ENCODE measurements at regions not wholly inside any gene's neighbourhood (a gene's known extent, or its start where the extent isn't known, plus 50 kb on each side); places are given as distances from the start of the nearest gene placed in this dataset.
"Not testable (repeated sequence)": the region's sequence is repeated elsewhere in the genome, so short reads cannot be mapped to it uniquely, and the experiment has no call there.

DNA sequence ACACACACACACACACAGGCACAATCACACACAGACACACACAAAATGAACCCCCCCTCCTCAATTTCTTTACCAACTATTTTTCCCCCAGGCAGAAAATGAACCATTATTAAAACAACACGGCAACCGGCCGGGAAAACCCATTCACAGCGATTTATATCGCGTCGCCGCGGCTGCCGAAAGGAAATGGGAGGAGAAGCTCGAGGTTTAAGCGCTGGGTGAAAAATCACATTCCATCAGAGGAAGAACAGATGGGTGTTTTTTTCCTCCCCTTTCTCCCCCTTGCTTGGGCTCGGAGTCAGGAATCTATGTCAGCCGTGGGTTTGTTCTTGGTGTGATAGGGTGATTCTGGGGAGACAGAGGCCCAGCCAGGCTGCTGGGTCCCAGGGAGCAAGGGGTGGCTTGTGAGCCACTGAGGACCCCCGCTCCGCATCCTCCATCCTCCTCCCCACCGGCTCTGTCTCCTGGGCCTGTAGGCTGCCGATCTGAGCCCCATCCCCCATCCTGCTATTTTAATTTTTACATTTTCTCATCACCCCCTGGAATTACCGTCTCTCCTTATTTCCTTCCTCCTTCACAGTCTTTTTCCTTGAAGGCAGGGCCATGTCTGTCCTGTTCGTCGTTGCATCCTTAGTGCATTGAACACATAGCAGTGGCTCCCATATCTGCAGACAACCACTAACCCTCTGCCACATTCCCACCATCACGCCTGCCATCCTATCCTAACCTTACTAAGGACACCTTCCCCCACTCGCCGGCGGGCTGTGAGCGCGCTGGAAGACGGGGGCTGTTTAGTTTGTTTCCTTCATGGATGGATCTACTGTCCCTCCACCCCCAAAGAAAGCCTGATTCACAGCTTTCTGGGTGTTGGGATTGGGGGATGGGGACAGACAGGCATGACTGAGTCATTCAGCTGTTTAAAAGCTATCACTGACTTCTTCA lies 137.7 kb downstream of the CRLF3 start:
- DNase-seq, result not testable (repeated sequence)

DNA sequence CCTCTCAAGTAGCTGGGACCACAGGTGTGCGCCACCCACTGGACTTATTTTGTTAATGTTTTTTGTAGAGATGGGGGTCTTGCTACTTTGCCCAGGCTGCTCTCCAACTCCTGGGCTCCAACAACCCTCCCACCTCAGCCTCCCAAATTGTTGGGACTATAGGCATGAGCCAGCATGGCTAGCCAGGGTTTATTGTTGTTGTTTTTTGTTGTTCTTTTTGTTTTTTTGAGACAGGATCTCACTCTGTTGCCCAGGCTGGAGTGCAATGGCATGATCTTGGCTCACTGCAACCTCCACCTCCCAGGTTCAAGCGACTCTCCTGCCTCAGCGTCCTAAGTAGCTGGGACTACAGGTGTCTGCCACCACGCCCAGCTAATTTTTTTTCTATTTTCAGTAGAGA lies 142.2 kb downstream of the CRLF3 start:
- DNase-seq, result not testable (repeated sequence)

DNA sequence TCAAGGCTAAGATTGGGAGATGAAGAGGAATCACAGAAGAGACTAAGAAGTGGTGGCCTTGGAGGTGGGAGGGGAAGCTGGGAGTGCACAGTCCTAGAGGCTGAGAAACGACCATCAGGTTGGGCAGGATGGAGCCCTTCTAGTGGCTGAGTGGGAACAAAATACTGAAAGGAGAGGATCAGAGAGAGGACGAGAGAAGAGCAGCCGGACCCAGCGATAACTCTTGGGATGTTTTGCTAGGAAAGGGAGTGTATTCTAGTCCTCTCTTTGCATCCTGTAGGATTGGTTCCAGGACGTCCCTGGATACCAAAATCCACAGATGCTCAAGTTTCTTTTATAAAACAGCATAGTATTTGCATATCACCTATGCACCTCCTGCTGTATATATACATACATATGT lies 143.8 kb downstream of the CRLF3 start:
- DNase-seq, result not testable (repeated sequence)

DNA sequence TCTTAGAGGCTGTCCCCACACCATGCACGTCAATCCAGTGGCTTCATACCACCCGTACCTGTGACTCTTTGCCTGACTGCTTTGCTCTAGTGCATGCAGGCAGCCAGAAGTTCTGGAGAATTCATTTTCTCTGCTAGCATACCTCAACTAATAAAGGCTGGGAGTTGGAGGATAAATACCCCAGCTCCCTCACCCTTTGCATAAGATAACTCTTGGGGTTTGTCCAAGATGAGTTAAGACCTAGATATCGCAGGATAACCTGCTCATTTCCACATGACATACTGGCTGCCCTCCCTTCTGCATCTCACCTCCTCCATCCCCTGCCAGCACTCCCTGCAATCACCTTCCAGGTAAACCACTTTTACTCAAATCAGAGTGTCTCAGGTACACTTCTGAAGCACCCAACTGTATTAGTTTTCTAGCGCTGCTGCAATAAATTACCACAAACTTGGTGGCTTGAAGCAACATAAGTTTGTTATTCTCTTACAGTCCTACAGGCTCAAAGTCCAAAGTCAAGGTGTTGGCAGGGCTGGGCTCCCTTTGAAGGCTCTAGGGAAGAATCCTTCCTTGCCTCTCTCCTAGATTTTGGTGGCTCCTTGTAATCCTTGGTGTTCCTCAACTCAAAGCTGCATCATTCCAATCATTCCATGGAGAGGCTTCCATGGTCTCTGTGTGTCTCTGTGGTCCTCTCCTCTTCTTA lies 146.8 kb downstream of the CRLF3 start:
- no peak for DNase-seq

DNA sequence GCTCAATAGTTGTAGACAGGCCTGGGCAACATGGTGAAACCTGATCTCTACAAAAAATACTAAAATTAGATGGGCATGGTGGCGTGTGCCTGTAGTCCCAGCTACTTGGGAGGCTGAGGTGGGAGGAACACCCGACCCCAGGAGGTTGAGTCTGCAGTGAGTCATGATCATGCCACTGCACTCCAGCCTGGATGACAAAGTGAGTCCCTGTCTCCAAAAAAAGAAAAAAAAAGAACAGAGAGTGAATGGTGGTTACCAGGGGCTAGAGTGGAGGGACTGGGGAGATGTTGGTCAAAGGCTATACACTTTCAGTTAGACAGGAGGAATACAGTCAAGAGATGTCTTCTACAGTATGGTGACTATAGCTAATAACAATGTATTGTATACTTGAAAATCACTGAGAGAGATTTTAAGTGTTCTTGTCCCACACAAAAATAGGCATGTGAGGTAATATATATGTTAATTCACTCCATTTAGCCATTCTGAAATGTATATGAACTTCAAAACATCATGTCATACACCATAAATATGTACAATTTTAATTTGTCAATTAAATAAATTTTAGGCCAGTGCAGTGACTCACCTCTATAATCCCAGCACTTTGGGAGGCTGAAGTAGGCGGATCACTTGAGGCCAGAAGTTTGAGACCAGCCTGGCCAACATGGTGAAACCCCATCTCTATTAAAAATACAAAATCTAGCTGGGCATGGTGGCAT lies 148.6 kb downstream of the CRLF3 start:
- not testable (repeated sequence) for DNase-seq

DNA sequence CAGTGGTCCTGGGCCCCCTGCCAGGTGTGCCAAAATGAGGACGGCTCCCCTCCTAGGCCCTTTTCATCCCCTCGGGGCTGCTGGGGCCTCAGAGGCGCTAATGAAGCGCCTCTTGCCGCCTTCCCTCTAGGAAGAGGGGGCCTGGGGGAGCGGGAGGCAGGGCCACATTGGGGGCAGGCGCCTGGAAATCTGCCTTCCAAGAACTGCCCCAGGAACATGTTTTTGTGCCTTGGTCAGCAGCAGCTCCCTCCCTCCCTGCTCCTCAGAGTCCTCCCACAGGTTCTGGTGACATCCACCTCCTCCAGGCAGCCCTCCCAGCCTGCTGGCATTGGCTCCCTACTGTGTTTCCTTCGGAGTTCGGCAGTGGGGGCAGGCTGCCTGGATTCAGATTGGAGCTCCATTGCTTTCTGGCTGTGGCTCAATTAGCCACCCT lies 155.3 kb downstream of the CRLF3 start:
- not testable (repeated sequence) for DNase-seq

DNA sequence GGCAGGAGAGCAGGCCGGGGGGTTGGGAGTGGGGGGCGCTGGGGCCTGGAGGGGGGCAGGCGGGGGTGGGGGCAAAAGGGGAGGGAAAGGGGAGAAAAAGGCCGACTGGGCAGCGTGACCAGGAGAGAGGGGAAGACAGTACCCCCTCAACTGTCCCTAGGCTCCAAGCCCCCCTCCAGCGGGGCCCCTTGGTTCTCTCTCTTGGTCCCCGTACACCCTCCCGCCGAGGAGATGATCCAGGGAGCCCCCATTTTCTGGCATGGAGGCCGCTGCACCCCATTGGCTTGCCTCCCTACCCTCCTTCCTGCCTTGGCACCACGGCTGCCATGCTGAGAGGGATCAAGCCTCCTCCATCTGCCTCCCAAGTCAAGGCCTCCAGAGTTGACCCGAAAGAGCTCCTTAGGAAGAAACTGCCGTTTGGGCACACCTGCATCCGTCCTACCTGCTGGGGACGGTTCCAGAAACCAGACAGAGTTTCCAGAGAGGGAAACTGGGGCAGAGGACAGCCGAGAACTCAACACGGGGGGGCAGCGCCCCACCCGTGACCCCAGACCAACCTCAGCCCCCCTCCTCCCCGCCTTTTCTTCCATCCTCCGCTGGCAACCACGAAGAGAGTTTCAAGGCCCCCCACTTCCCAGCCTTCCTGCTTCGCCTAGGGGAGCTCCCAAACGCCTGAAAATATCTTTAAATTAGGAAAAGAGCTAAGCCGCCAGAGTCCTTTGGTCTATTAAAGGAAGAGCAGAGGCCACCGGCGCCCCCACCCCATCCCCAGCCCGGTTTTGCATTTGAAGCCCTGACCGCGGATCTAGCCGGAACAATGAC lies 155.9 kb downstream of the CRLF3 start:
- DNase-seq, result not testable (repeated sequence)

DNA sequence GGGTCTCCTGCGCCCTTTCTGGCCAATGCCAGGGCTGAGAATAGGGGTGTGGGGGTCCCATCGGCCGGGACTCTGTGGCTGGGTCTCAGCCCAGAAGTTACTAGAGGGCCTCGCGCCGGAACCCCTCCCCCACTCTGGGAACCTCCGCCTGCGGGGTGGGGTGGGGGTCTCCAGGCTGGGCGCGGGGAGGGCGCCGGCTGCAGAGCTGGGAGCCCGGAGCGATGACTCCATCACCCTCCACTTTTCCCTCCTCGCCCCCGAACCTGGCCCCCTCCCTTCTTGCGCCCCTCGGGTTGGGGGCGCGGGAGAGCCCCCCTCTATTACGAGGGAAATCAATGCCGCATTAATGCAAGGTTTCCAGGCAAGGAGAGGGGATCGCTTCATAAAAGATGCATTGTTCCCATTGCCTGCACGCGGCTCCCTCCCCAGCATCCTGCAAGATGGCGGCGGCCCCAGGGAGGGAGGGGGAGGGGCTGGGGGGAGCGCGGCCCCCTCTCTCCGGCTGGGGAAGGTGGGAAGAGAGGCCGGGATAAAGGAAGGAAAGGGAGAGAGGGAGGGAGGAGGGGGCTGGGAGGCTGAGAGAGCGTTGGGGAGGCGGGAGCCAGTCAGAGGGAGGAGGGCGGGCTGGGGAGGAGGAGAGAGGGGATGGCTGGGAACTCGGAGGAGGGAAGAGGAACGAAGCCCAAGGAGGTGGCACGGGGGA lies 156.7 kb downstream of the CRLF3 start:
- DNase-seq, result not testable (repeated sequence)

DNA sequence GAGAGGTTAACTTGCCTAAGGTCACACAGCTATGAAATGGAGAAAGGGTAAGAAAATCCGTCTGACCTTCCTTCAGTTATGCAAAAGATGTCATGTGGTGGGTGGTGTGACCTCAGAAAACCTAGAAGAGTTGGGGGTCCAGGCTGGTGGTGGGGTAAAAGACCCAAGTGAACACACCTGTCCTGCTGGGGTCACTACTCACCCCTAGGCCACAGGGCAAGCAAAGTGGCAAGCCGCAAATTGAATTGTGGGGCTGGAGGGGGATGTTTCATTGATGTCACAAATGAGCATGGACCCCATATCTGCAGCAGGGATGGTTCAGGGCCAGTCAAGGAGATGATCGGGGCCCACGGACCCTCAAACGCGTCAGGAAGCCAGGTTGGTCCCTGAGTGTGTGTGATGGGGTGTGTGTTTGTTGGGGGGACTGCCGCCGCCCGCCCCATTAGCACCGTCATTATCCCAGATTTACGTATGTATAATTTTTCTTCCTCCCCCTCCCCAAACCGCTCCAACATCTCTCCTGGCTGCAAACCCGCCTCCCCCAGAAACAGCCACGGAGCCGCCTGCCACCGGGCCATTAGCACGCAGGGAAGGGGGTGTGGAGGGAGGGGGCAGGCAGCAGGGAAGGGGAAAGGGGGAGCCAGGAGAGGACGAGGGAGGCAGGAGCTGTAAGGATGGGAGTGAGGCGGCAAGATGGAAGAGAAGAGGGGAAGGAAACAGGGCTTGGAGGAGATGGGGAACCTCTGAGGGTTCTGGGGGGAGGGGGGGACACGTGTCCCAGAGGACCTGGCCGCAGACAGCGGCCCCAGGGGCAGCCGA lies 157.4 kb downstream of the CRLF3 start:
- DNase-seq, result not testable (repeated sequence)

DNA sequence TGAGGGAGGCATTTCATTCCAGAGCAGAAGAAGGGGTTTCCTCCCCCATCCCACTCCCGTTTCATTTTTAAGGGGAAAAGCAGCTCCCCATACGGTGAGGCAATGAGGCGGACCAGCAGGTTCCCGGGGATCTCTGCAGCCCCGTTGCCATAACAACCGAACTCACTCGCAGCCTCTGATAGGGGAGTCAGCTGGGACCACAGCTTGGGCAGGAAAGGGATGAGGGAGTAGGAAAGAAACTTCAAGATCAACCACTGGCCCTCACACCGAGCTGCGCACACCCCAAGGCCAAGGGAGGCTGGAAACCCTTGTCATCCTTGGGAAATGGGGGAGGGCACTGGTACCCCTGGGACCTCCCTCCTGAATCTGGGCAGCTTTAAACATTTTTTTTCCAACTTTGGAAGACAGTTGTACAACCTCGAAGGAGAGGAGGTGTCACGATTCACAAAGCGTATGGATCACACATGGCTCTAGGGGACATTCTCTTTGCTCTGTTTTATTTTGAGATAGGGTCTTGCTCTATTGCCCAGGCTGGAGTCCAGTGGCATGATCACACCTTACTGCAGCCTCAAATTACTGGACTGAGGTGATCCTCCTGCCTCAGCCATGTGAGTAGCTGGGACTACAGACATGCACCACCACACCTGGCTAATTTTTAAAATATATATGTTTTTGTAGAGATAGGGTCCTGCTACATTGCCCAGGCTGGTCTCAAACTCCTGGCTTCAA lies 160.6 kb downstream of the CRLF3 start:
- not testable (repeated sequence) for DNase-seq

DNA sequence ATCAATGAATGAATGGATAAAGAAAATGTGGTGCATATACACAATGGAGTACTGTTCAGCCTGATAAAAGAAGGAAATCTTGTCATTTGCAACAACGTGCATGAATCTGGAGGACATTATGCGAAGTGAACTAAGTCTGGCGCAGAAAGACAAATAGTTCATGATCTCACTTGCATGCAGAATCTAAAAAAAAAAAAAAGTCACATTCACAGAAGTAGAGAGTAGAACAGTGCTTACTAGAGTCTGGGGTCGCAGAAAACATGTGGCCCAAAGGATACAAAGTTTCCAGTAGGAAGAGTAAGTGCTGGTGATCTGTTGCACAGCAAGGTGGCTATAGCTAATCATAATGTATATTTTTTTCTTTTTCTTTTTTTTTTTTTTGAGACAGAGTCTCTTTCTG lies 167.3 kb downstream of the CRLF3 start:
- not testable (repeated sequence) for DNase-seq

DNA sequence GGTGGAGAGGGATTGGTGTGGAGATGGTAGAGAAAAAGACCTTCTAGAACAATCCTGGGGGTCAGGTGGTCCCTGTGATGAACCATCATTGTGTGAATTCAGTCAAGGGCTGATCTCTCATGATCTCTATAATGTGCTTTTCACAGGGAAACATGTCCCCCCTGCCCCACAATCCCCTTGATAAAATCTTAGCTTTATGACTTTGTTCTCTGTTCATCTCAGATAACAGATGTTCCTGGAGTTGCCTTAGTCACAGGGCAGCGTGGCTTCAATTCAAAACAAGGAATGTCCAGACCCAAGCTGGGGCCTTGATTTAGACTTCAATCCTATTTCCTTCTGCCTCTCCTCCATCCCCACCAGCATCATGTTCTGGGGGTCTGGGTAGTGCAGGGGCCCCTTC lies 171.5 kb downstream of the CRLF3 start:
- DNase-seq, result not testable (repeated sequence)

DNA sequence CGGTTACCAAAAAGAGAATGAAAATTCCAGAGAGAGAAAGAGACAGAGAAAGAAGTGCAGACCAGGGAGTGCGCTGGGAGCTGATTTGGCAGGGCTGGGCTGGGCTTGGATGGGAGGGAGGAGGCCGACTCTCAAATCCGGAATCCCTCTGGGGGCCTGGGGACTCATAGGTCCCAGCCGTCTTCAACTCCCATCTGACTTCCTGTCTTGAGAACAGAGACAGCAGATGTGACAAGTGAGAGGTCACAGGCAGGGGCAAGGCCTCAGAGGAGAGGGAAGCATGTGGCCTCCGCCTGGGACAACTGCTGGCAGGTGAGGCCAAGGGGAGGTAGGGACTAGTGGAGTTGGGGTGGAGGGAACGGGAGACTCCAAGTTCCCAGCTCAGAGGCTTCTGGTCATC lies 172.9 kb downstream of the GOSR1 start:
- DNase-seq, result not testable (repeated sequence)

DNA sequence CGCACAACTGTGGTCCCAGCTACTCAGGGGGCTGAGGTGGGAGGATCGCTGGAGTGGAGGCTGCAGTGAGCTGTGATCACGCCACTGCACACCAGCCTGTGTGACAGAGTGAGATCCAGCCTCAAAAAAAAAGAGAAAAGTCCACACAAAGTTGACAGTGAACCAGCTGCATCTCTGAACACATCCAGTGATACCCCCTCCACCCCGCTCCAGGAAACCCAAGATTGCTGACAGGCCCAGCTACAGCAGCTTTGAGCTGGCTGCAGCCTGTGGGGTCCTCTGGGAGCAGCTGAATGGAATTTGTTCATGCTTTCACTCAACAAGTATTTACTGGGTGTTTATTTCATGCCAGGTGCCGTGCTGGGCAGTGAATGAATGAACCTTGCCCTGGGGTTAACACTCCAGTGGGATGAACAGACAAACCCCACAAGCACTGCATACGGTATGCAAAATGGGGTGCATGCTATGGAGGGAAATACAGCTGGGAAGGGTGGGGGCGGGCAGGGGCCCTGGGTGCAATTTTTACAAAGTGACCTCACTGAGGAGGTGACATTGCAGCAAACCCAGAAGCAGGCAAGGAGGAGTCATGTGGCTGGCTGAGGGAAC lies 170.9 kb downstream of the GOSR1 start:
- DNase-seq, result not testable (repeated sequence)

DNA sequence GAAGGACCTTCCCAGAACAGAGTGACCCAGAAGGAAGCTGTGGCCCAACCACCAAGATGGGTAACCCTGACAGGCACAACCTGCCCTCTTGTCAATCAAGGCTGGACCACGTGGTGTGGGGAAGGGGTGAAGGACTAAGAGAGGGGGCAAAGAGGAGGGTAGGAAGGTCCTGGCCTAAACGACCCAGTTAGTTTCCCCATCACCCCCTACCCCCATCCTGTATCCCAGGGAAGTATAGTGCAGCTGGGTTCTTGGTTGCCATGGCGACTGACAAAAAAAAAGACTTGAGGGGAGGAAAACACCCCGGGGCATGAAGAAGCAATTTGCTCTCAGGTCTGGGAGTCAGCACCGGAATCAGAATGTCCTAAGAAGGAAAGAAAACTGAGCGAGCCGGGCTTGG lies 168.7 kb downstream of the GOSR1 start:
- not testable (repeated sequence) for DNase-seq

DNA sequence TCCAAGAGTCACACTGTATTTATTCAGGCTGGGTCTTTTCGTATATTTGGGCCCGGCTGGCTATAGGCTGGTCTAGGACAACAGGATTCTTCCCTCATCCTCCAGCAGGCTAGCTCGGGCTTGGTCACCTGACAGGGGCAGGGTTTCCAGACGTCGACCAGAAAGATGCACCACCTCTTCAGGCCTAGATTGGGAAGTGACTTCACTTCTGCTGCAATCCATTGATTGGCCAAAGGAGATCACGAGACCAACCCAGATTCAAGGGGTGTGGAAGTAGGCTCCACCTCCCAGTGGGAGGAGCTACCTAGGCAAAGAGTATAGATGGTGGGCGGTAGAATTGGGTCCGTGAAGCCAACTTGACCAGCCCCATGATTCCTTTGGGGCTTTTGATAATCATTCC lies 167.5 kb downstream of the GOSR1 start:
- DNase-seq, result not testable (repeated sequence)

DNA sequence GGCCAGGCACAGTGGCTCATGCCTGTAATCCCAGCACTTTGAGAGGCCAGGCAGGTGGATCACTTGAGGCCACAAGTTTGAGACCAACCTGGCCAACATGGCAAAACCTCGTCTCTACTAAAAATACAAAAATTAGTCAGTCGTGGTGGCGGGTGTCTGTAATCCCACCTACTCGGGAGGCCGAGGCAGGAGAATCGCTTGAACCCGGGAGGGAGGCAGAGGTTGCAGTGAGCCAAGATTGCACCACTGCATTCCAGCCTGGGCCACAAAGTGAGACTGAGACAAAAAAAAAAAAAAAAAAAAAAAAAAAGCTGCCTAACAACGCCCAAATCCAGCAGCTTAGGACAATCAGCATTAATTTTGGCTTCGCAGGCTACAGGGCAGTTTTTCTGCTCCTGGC lies 167.1 kb downstream of the GOSR1 start:
- DNase-seq, result not testable (repeated sequence)

DNA sequence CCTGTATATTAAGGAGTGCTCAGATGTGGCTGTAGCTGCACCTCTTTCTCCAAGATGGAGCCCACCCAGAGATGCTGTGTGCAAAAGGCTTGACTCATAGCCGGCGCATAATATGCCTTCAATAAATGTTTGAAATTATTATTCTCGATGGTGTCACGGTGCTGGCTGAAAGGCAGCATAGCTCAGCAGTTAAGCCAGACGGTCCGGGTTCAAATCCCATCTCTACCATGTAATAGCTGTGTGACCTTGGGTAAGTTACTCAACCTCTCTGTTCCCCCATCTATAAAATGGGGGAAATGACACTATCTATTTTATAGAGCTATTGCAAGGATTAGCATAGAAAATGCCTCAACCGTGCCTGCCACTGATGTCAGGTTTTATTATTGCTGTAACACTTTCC lies 164.2 kb downstream of the GOSR1 start:
- DNase-seq, result not testable (repeated sequence)

DNA sequence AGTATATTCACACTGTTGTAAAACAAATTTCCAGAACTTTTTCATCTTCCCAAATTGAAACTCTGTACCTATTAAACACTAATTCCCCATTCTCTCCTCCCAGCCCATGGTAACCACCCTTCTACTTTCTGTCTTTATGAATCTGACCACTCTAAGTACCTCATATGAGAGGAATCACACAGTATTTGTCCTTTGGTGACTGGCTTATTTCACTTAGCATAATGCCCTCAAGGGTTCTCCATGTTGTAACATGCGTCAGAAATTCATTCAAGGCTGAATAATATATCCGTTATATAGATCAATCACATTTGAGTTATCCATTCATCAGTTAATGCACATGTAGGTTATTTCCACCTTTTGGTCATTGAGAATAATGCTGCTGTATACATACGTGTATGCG lies 162.2 kb downstream of the GOSR1 start:
- not testable (repeated sequence) for DNase-seq

DNA sequence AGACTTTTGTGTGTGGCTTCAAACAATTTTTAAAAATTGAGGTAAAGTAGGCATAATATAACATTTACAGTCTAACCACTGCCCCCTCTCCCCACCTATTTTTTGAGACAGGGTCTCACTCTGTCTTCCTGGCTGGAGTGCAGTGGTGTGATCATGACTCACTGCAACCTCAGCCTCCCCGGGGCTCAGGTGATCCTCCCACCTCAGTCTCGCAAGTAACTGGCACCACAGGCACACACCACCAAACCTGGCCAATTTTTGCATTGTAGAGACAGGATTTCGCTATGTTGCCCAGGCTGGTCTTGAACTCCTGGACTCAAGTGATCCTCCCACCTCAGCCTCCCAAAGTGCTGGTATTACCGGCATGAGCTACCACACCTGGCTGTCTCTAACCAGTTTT lies 161.8 kb downstream of the GOSR1 start:
- not testable (repeated sequence) for DNase-seq

Data from NCI-H1436 treated with DMSO at 0.1 percent for 48 hours (cell line).